ENCODE measurements at regions not wholly inside any gene's neighbourhood (a gene's known extent, or its start where the extent isn't known, plus 50 kb on each side); places are given as distances from the start of the nearest gene placed in this dataset.

GRCh38 chr16:11461595-11461990 is 116.3 kb downstream of the RMI2 start:
- Histone ChIP-seq H3K4me1 (replicated peaks; ENCODE audit: insufficient read depth) (no peaks in the 10 kb centered on the region), H3K27me3 (ENCODE audit: insufficient read depth, low read depth) (0 out of 2 replicates have a peak, but pooled peaks cover 3% of the 10 kb centered on the region), H3K4me2 (no peak overlapping the region), H3K27ac (no peak overlapping the region), H2AFZ (no peak overlapping the region), H4K20me1 (ENCODE audit: insufficient read depth) (no peaks in the 10 kb centered on the region), H3K36me3 (ENCODE audit: low read depth) (no peaks in the 10 kb centered on the region), H3K9me3 (ENCODE audit: insufficient read depth, low read depth) (no peaks in the 10 kb centered on the region), H3K4me3 (no peak overlapping the region), H3F3A (ENCODE audit: insufficient read depth, low read depth) (no peaks in the 10 kb centered on the region), H3K9me2 (ENCODE audit: insufficient read depth) (no peaks in the 10 kb centered on the region), H3K79me2 (ENCODE audit: low read depth) (no peaks in the 10 kb centered on the region)
- intact Hi-C loops (cut with micrococcal nuclease; ENCODE audit: unreplicated experiment) = no loop called here
- ChIA-PET POLR2A (ENCODE audit: unreplicated experiment) (interaction anchor here (0.5 kb wide), 1 partner anchor 9 kb away, joined by 3 read pairs; no protein-coding TSS in a partner anchor), CTCF (no interaction called here)
- BruUV-seq (replicated peaks) = no TSS peak
- no peak for DNase-seq
- TF ChIP-seq EZH2 (IDR thresholded peaks at IDR 0.05; ENCODE audit: low read depth) = no peak
- TF ChIP-seq CTCF (conservative IDR thresholded peaks at IDR 0.05) = no peak

- DNase-seq = no peak
- intact Hi-C loops (cut with micrococcal nuclease; ENCODE audit: unreplicated experiment) = no loop called here
- Histone ChIP-seq H3F3A (ENCODE audit: insufficient read depth, low read depth) (no peaks in the 10 kb centered on the region), H3K9me2 (ENCODE audit: insufficient read depth) (no peaks in the 10 kb centered on the region), H3K36me3 (ENCODE audit: low read depth) (no peaks in the 10 kb centered on the region), H3K4me1 (replicated peaks; ENCODE audit: insufficient read depth) (no peaks in the 10 kb centered on the region), H3K27me3 (ENCODE audit: insufficient read depth, low read depth) (0 out of 2 replicates have a peak, but pooled peaks cover 3% of the 10 kb centered on the region), H2AFZ (no peak overlapping the region), H4K20me1 (ENCODE audit: insufficient read depth) (no peaks in the 10 kb centered on the region), H3K4me2 (no peak overlapping the region), H3K27ac (no peak overlapping the region), H3K4me3 (no peak overlapping the region), H3K79me2 (ENCODE audit: low read depth) (no peaks in the 10 kb centered on the region), H3K9me3 (ENCODE audit: insufficient read depth, low read depth) (no peaks in the 10 kb centered on the region)
- no peak for TF ChIP-seq CTCF (conservative IDR thresholded peaks at IDR 0.05)
- TF ChIP-seq EZH2 (IDR thresholded peaks at IDR 0.05; ENCODE audit: low read depth) = no peak
- no TSS peak for BruUV-seq (replicated peaks)
- CTCF ChIA-PET = no interaction called here
- POLR2A ChIA-PET (ENCODE audit: unreplicated experiment) = no interaction called here
Measured at GRCh38 chr16:11462036-11462435, 116.8 kb downstream of the RMI2 start.

- Histone ChIP-seq H3K4me2 (no peak overlapping the region), H4K20me1 (ENCODE audit: insufficient read depth) (no peaks in the 10 kb centered on the region), H3K9me3 (ENCODE audit: insufficient read depth, low read depth) (no peaks in the 10 kb centered on the region), H3K27me3 (ENCODE audit: insufficient read depth, low read depth) (0 out of 2 replicates have a peak, but pooled peaks cover 6% of the 10 kb centered on the region), H3K4me3 (no peak overlapping the region), H2AFZ (no peak overlapping the region), H3F3A (ENCODE audit: insufficient read depth, low read depth) (no peaks in the 10 kb centered on the region), H3K36me3 (ENCODE audit: low read depth) (no peaks in the 10 kb centered on the region), H3K9me2 (ENCODE audit: insufficient read depth) (no peaks in the 10 kb centered on the region), H3K79me2 (ENCODE audit: low read depth) (no peaks in the 10 kb centered on the region), H3K4me1 (replicated peaks; ENCODE audit: insufficient read depth) (no peaks in the 10 kb centered on the region), H3K27ac (no peak overlapping the region)
- DNase-seq = no peak
- ChIA-PET POLR2A (ENCODE audit: unreplicated experiment) (no interaction called here), CTCF (no interaction called here)
- TF ChIP-seq CTCF (conservative IDR thresholded peaks at IDR 0.05) = no peak
- TF ChIP-seq EZH2 (IDR thresholded peaks at IDR 0.05; ENCODE audit: low read depth) = no peak
- intact Hi-C loops (cut with micrococcal nuclease; ENCODE audit: unreplicated experiment) = no loop called here
- BruUV-seq (replicated peaks) = no TSS peak
Measured at GRCh38 chr16:11462861-11463260, 117.6 kb downstream of the RMI2 start.

All from PC-9 (cell line).